Activated CD8-positive, alpha-beta T cell treated with anti-CD3 and anti-CD28 coated beads, Interleukin-2, amount 10 ng/mL, durations not matched to agents 7 days and 5 days (primary cell): ENCODE measurements at regions not wholly inside any gene's neighbourhood (a gene's known extent, or its start where the extent isn't known, plus 50 kb on each side); places are given as distances from the start of the nearest gene placed in this dataset.

Experiments
- ATAC-seq: fragments of 150-1000 bp; cut with Tn5 transposase; one replicate; pipeline ENCODE4 v1.10.0; 2021; ENCODE audit warnings: moderate library complexity
- CTCF ChIA-PET: fragments of 350-600 bp; sonication (Branson Sonifier 250); formaldehyde crosslinking; loops from one replicate; lab custom pipeline; 2021; ENCODE audit warnings: antibody characterized with exemption; lab: Charles Lee
- POLR2A ChIA-PET: fragments of 350-600 bp; sonication (Branson Sonifier 250); formaldehyde crosslinking; loops from one replicate; lab custom pipeline; 2021; ENCODE audit warnings: antibody characterized with exemption; lab: Charles Lee
- DNase-seq: peaks from one replicate; pipeline ENCODE4 v3.0.0-alpha.2; 2020
- H3K27ac Mint-ChIP-seq: one replicate; pipeline ENCODE4 v1.8.0; 2021; ENCODE audit warnings: mild to moderate bottlenecking, mixed read lengths
- H3K27me3 Mint-ChIP-seq: one replicate; pipeline ENCODE4 v1.8.0; 2021; ENCODE audit warnings: low read depth, mixed read lengths
- H3K36me3 Mint-ChIP-seq: one replicate; pipeline ENCODE4 v1.8.0; 2021; ENCODE audit warnings: low read depth, mixed read lengths
- H3K4me1 Mint-ChIP-seq: one replicate; pipeline ENCODE4 v1.8.0; 2021; ENCODE audit warnings: low read depth, mixed read lengths
- H3K4me3 Mint-ChIP-seq: one replicate; pipeline ENCODE4 v1.8.0; 2021; ENCODE audit warnings: mild to moderate bottlenecking, mixed read lengths
- H3K9me3 Mint-ChIP-seq: one replicate; pipeline ENCODE4 v1.8.0; 2022; ENCODE audit warnings: mixed read lengths; ENCODE audit not compliant: insufficient read depth

DNA sequence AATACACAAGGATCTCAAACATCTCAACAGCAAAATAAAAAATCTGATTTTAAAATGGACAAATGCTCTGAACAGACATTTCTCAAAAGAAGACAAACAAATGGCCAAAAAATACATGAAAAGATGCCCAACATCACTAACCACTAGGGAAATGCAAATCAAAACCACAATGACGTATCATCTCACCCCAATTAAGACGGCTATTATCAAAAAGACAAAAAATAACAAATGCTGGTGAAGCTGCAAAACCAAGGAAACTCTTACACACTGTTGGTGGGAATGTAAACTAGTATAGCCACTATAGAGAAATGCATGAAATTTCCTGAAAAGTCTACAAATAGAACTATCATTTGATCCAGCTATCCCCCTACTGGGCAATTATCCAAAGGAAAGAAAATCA is 145.0 kb downstream of the BTG1 start:
- Mint-ChIP-seq H3K4me3 (no peak overlapping the region), H3K9me3 (peaks cover 28% of the 10 kb centered on the region), H3K4me1 (peaks cover 18% of the 10 kb centered on the region), H3K27me3 (no peaks in the 10 kb centered on the region), H3K36me3 (peaks cover 23% of the 10 kb centered on the region), H3K27ac (no peak overlapping the region)
- CTCF ChIA-PET, result no interaction called here
- ATAC-seq, result no peak
- DNase-seq, result no peak
- POLR2A ChIA-PET, result interaction anchor here (0.5 kb wide), 1 partner anchor 145 kb away, joined by 3 read pairs; the partner anchor contains the start of gene BTG1

DNA sequence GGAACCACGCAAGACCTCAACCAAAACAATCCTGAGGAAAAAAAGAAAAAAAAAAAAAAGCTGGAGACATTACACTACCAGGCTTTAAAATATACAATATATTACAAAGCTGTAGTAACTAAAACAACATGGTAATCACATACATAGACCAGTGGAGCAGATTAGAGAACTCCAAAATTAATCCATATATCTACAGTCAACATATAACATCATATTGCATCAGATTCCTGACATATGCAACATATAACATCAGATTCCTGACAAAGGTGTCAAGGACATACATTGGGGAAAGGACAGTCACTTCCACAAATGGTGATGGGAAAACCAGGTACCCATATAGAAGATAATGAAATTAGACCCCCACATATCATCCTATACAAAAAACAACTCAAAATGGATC is 145.8 kb downstream of the BTG1 start:
- Mint-ChIP-seq H3K27ac (no peak overlapping the region), H3K36me3 (peaks cover 23% of the 10 kb centered on the region), H3K4me3 (no peak overlapping the region), H3K9me3 (peaks cover 28% of the 10 kb centered on the region), H3K27me3 (no peaks in the 10 kb centered on the region), H3K4me1 (peaks cover 18% of the 10 kb centered on the region)
- no peak for DNase-seq
- CTCF ChIA-PET, result no interaction called here
- ATAC-seq, result no peak
- POLR2A ChIA-PET, result interaction anchor here (0.6 kb wide), 1 partner anchor 306 kb away, joined by 3 read pairs; no protein-coding TSS in a partner anchor

GRCh38 chr12:91998316-91998715 is 147.3 kb downstream of the BTG1 start:
- no peak overlapping the region for H3K4me3 Mint-ChIP-seq
- H3K9me3 Mint-ChIP-seq, result peaks cover 28% of the 10 kb centered on the region
- ATAC-seq (no peak), DNase-seq (no peak)
- no peak overlapping the region for H3K27ac Mint-ChIP-seq
- peaks cover 19% of the 10 kb centered on the region for H3K36me3 Mint-ChIP-seq
- CTCF ChIA-PET, result no interaction called here
- POLR2A ChIA-PET, result interaction anchor here (1.3 kb wide), 1 partner anchor 147 kb away, joined by 3 read pairs; the partner anchor contains the start of gene BTG1
- H3K27me3 Mint-ChIP-seq, result no peaks in the 10 kb centered on the region
- H3K4me1 Mint-ChIP-seq, result peaks cover 19% of the 10 kb centered on the region

DNA sequence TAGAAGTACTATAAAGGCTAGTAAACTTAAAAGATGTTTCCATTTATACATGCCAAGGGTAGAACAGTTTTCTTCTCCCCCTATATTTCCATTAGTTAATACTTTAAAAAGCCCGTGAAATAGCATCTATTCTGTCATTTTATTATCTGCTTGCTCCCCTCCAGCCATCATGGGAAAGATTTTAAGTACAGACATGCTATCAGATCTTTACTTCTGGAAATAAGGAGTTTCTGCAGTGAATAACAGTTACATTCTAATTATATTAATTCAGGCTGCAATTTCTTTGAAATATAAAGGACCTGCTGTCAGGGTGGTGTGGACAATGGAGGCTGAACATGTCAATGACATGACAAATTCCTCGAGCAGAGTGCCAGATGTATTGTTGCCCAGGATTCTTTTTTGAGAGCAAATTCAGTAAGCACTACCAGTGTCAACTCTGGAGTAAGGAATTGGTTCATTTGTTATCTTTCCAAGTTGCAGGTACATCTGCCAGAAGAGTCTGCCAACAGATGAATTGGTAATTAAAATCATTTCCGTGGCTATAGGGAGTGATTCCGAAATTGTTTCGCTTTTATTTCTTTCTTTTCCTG is 151.3 kb downstream of the BTG1 start:
- peaks cover 5% of the 10 kb centered on the region for H3K36me3 Mint-ChIP-seq
- DNase-seq (no peak), ATAC-seq (no peak)
- POLR2A ChIA-PET, result interaction anchor here (0.9 kb wide), 1 partner anchor 151 kb away, joined by 4 read pairs; the partner anchor contains the start of gene BTG1
- CTCF ChIA-PET, result interaction anchor here (1.2 kb wide), 2 partner anchors 8 to 9 kb away, joined by 3 read pairs; no protein-coding TSS in a partner anchor
- H3K4me3 Mint-ChIP-seq, result no peak overlapping the region
- peaks cover 8% of the 10 kb centered on the region for H3K4me1 Mint-ChIP-seq
- no peaks in the 10 kb centered on the region for H3K27me3 Mint-ChIP-seq
- H3K9me3 Mint-ChIP-seq, result peaks cover 22% of the 10 kb centered on the region
- no peak overlapping the region for H3K27ac Mint-ChIP-seq

DNA sequence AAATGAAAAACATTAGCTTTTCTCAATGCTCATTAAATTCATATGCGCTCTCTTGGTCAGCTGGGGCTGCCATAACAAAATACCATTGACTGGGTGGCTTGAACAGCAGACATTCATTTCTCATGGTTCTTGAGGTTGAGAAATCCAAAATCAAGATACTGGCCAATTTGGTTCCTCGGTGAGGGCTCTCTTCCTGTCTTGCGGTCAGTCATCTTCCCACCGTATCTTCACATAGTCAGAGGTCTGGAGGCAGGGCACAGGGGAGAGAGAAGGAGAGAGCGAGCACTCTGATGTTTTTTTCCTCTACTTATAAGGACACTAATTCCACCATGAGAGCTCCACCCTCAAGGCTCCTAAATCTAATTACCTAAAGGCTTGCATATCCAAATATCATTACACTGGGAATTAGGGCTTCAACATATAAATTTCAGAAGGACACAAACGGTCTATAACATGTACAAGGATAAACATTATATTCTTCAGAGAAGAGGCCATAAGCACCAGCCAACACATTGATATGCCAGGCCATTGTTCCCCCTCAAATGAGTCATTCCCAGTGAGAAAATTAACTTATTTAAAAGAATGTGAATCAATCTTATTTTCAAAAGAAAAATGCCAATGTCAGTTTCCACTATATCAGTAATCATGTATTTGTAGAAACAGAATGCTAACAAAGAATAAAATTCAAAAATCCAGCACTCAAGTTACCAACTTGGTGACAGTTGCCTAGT is 152.2 kb downstream of the BTG1 start:
- CTCF ChIA-PET, result interaction anchor here (1.0 to 1.8 kb wide), 3 partner anchors 143 to 217 kb away, joined by 3 to 4 read pairs (median 4); no protein-coding TSS in a partner anchor
- Mint-ChIP-seq H3K4me1 (peaks cover 8% of the 10 kb centered on the region), H3K4me3 (no peak overlapping the region), H3K27me3 (no peaks in the 10 kb centered on the region), H3K9me3 (peaks cover 16% of the 10 kb centered on the region), H3K36me3 (peaks cover 5% of the 10 kb centered on the region), H3K27ac (no peak overlapping the region)
- POLR2A ChIA-PET, result no interaction called here
- DNase-seq (no peak), ATAC-seq (no peak)

DNA sequence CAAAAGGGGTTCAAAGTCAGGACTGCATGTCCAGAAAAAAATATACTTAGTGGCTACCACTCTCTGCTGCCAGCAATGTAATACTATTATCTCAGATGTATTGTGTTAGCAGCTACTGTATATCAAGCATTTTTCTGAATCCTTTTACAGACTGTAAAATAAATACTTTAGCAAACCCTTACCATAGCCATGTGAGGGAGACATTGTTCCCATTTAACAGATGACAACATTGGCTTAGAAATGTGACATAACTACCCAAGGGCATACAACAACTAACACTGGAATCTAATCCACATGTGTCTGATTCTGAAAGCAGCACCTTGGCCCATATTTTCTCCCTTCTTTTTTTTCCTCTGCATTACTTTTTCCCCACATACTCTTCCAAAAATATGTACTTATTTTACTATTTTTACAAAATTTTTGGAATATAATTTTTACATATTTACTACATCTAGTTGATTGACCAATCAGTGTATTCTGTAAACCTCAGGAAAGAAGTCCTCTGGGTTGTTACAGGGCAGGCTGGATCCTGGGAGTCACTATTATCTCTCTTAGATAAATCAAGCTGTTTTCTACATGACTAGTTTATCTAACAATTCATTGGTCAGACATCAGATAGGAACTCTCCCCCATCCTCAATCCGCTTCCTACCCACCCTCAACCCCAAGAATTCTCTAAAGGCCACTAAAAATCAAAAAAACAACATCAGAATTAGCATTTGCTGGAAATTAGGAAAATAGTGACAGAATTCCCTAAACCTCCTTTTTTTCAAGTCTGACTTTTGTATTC is 154.1 kb downstream of the BTG1 start:
- Mint-ChIP-seq H3K4me1 (peaks cover 6% of the 10 kb centered on the region), H3K4me3 (no peak overlapping the region), H3K27ac (no peak overlapping the region), H3K36me3 (no peaks in the 10 kb centered on the region), H3K27me3 (no peaks in the 10 kb centered on the region), H3K9me3 (no peaks in the 10 kb centered on the region)
- ChIA-PET POLR2A (interaction anchor here (1.0 kb wide), 1 partner anchor 154 kb away, joined by 3 read pairs; the partner anchor contains the start of gene BTG1), CTCF (interaction anchor here (0.7 to 1.9 kb wide), 16 partner anchors 9 to 609 kb away, joined by 3 to 6 read pairs (median 4); partner anchors contain the start of gene BTG1)
- DNase-seq (no peak), ATAC-seq (no peak)

- Mint-ChIP-seq H3K4me1 (peaks cover 16% of the 10 kb centered on the region), H3K4me3 (no peak overlapping the region), H3K36me3 (no peaks in the 10 kb centered on the region), H3K9me3 (no peaks in the 10 kb centered on the region), H3K27me3 (no peaks in the 10 kb centered on the region), H3K27ac (no peak overlapping the region)
- no peak for ATAC-seq
- CTCF ChIA-PET, result interaction anchor here (0.7 to 1.9 kb wide), 13 partner anchors 19 to 608 kb away, joined by 3 to 6 read pairs (median 4); partner anchors contain the start of gene BTG1
- DNase-seq, result no peak
- POLR2A ChIA-PET, result no interaction called here
Measured at GRCh38 chr12:91990525-91990924, 155.1 kb downstream of the BTG1 start.

DNA sequence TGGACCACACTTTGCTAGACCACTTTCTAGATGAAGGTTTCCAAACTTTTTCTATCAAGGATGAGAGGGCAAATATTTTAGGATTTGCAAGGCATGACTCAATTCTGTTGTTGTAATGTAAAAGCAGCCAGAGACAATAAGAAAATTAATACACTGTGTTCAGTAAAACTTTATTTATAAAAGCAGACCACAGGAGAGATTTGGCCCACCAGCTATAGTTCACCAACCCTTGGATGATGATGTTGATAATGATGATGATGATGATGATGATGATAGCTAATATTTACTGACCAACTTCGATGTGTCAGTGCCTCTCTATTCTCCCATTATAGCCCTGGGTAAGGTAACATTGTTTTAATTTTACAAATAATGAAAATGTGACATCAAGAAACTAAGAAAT is 156.5 kb downstream of the BTG1 start:
- no peaks in the 10 kb centered on the region for H3K27me3 Mint-ChIP-seq
- H3K4me3 Mint-ChIP-seq, result no peak overlapping the region
- H3K4me1 Mint-ChIP-seq, result peaks cover 24% of the 10 kb centered on the region
- ChIA-PET CTCF (interaction anchor here (0.7 kb wide), 1 partner anchor 242 kb away, joined by 3 read pairs; no protein-coding TSS in a partner anchor), POLR2A (interaction anchor here (1.5 kb wide), 1 partner anchor 157 kb away, joined by 6 read pairs; the partner anchor contains the start of gene BTG1)
- ATAC-seq (no peak), DNase-seq (no peak)
- H3K27ac Mint-ChIP-seq, result no peak overlapping the region
- no peaks in the 10 kb centered on the region for H3K9me3 Mint-ChIP-seq
- H3K36me3 Mint-ChIP-seq, result no peaks in the 10 kb centered on the region

DNA sequence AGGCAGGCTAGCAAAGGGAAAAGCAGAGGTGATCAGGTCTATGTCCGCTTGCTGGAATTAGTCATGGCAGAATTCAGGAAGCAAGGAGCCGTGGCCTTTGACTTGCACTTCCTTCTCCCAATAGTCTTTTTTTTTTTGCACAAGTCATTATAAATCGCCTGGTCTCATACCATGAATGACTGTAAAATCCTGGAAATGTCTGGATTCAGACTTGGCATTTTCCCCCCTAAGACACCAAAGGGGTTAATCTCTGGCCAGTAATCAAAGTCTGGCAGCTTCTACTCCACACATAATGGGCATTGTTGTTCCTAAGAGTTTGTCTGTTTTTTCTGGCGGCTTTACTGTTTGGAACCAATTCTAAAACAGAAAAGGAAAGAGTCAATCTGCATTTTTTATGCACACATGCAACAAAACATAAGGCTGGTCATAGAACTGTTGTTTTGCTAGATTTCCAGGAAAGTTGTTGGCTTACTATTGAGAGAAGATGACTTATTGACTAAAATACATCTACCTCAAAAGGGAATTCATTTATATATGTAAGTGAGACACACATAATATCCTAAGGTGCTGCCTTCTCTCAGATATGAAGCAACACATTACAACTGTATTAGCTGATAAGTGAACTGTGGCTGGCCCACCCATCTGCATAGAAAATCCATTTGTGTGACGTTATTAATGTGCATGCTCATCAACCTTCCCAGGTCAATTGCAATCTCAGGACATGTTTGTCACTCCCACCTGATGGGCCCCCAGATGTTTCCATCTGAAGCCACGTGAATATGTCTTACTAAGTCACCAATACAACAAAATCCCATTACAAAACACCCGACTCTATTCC is 157.3 kb downstream of the BTG1 start:
- H3K36me3 Mint-ChIP-seq, result no peaks in the 10 kb centered on the region
- ATAC-seq (no peak), DNase-seq (no peak)
- ChIA-PET CTCF (interaction anchor here (2.8 kb wide), 1 partner anchor 177 kb away, joined by 9 read pairs; no protein-coding TSS in a partner anchor), POLR2A (interaction anchor here (0.8 to 1.5 kb wide), 2 partner anchors 155 to 158 kb away, joined by 3 to 6 read pairs; partner anchors contain the start of gene BTG1)
- H3K9me3 Mint-ChIP-seq, result no peaks in the 10 kb centered on the region
- H3K27me3 Mint-ChIP-seq, result no peaks in the 10 kb centered on the region
- H3K4me1 Mint-ChIP-seq, result peaks cover 24% of the 10 kb centered on the region
- no peak overlapping the region for H3K4me3 Mint-ChIP-seq
- H3K27ac Mint-ChIP-seq, result no peak overlapping the region

GRCh38 chr12:91986084-91986483 is 159.6 kb downstream of the BTG1 start:
- ChIA-PET CTCF (interaction anchor here (1.0 to 2.8 kb wide), 5 partner anchors 9 to 604 kb away, joined by 3 to 9 read pairs (median 3); partner anchors contain the start of gene BTG1), POLR2A (interaction anchor here (0.7 kb wide), 1 partner anchor 494 kb away, joined by 4 read pairs; no protein-coding TSS in a partner anchor)
- no peak for ATAC-seq
- H3K27me3 Mint-ChIP-seq, result no peaks in the 10 kb centered on the region
- no peaks in the 10 kb centered on the region for H3K9me3 Mint-ChIP-seq
- no peak for DNase-seq
- no peaks in the 10 kb centered on the region for H3K36me3 Mint-ChIP-seq
- no peak overlapping the region for H3K4me3 Mint-ChIP-seq
- no peak overlapping the region for H3K27ac Mint-ChIP-seq
- H3K4me1 Mint-ChIP-seq, result peaks cover 20% of the 10 kb centered on the region
